Astrocyte (in vitro differentiated cells and primary cell): ENCODE measurements at regions not wholly inside any gene's neighbourhood (a gene's known extent, or its start where the extent isn't known, plus 50 kb on each side); places are given as distances from the start of the nearest gene placed in this dataset.
"Not testable (repeated sequence)": the region's sequence is repeated elsewhere in the genome, so short reads cannot be mapped to it uniquely, and the experiment has no call there.

Experiments
- DNase-seq: peaks from one replicate; pipeline ENCODE4 v3.0.0-alpha.2; 2010; ENCODE audit warnings: low read depth
- FAIRE-seq: peaks from 2 replicates; lab custom pipeline; 2011; peaks lifted over from hg19 to GRCh38; lab: Jason Lieb, UNC
- H2AFZ ChIP-seq: 2 replicates; pipeline ENCODE4 v1.6.0; 2012; ENCODE audit warnings: low read depth, low read length, inconsistent platforms
- H3K27ac ChIP-seq: 2 replicates; pipeline ENCODE4 v1.5.1; 2011; ENCODE audit warnings: low read depth, low read length, inconsistent platforms
- H3K27me3 ChIP-seq: 2 replicates; pipeline ENCODE4 v1.6.0; 2011; ENCODE audit warnings: low read length, inconsistent platforms; ENCODE audit not compliant: insufficient read depth
- H3K36me3 ChIP-seq: 2 replicates; pipeline ENCODE4 v1.5.1; 2011; ENCODE audit warnings: low read length, inconsistent platforms; ENCODE audit not compliant: insufficient read depth
- H3K4me1 ChIP-seq: 2 replicates; pipeline ENCODE4 v1.5.1; 2011; ENCODE audit warnings: low read length, inconsistent platforms; ENCODE audit not compliant: insufficient read depth
- H3K4me2 ChIP-seq: 2 replicates; pipeline ENCODE4 v1.6.0; 2012; ENCODE audit warnings: low read length, inconsistent platforms
- H3K4me3 ChIP-seq: 2 replicates; pipeline ENCODE4 v1.5.1; 2011; ENCODE audit warnings: low read depth, mild to moderate bottlenecking, low read length, inconsistent platforms; ENCODE audit not compliant: insufficient read depth
- H3K79me2 ChIP-seq: 2 replicates; pipeline ENCODE4 v1.6.0; 2012; ENCODE audit warnings: mild to moderate bottlenecking, low read length, inconsistent platforms; ENCODE audit not compliant: insufficient read depth
- H3K9ac ChIP-seq: 2 replicates; pipeline ENCODE4 v1.6.0; 2012; ENCODE audit warnings: mild to moderate bottlenecking, low read length, inconsistent platforms
- H3K9me3 ChIP-seq: 2 replicates; pipeline ENCODE4 v1.5.1; 2012; ENCODE audit warnings: low read depth, mild to moderate bottlenecking, low read length, inconsistent platforms; ENCODE audit not compliant: insufficient read depth
- H4K20me1 ChIP-seq: 2 replicates; pipeline ENCODE4 v1.6.0; 2012; ENCODE audit warnings: low read length, inconsistent platforms; ENCODE audit not compliant: insufficient read depth
- H3K27ac Mint-ChIP-seq: one replicate; pipeline ENCODE4 v1.8.0; 2021; ENCODE audit warnings: mild to moderate bottlenecking, mixed read lengths; ENCODE audit not compliant: unreplicated experiment
- H3K27me3 Mint-ChIP-seq: one replicate; pipeline ENCODE4 v1.8.0; 2021; ENCODE audit warnings: low read depth, mixed read lengths; ENCODE audit not compliant: unreplicated experiment
- H3K36me3 Mint-ChIP-seq: one replicate; pipeline ENCODE4 v1.8.0; 2021; ENCODE audit warnings: low read depth, mixed read lengths; ENCODE audit not compliant: unreplicated experiment
- H3K4me1 Mint-ChIP-seq: one replicate; pipeline ENCODE4 v1.8.0; 2021; ENCODE audit warnings: low read depth, mixed read lengths; ENCODE audit not compliant: unreplicated experiment
- H3K4me3 Mint-ChIP-seq: one replicate; pipeline ENCODE4 v1.8.0; 2021; ENCODE audit warnings: mild to moderate bottlenecking, moderate library complexity, mixed read lengths; ENCODE audit not compliant: unreplicated experiment
- H3K9me3 Mint-ChIP-seq: one replicate; pipeline ENCODE4 v1.8.0; 2021; ENCODE audit warnings: mild to moderate bottlenecking, mixed read lengths; ENCODE audit not compliant: unreplicated experiment
- EZH2 ChIP-seq: IDR thresholded peaks from 2 replicates; pipeline ENCODE4 v1.6.1; 2012; ENCODE audit warnings: mild to moderate bottlenecking, low read length, inconsistent platforms; ENCODE audit not compliant: insufficient read depth
- TF ChIP-seq, protein P1 (sequence below): IDR thresholded peaks from 2 replicates; pipeline ENCODE4 v1.5.1; 2011; ENCODE audit warnings: low read depth, mild to moderate bottlenecking, inconsistent platforms, low read length, moderate library complexity; ENCODE audit not compliant: insufficient read depth

DNA sequence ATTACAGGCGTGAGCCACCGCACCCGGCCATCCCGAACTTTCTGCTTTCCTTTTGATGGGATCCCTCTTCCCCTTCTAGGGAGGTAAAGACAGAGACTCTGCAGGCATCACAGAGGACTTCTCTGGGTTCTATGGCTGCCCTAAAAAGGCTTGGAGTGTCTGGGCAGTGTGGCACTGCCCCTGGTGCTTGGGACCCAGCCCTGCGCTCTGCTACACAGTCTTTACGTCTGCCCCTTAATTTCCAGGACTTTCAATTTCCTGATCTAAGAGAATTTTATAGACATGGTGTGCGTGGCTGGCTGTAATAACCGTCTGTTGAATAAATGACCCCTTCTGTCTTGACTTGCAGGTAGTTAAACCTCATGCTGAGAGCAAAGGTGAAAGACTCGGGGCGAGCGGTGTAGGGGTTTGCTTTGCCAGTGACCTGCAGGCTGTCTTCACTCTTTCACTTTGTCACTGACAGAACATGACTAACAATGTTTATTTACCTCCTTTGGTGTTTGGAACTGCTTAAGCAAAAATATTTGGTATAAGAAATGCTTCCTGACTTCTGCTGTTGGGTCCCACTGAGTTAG lies 110.9 kb upstream of the MAP1LC3B2 start:
- Histone ChIP-seq H3K4me1 (no peaks in the 10 kb centered on the region), H3K9me3 (no peaks in the 10 kb centered on the region), H3K4me2 (no peak overlapping the region), H3K36me3 (no peaks in the 10 kb centered on the region), H3K9ac (no peak overlapping the region), H4K20me1 (no peaks in the 10 kb centered on the region), H3K27me3 (no peaks in the 10 kb centered on the region), H3K27ac (no peak overlapping the region), H3K4me3 (no peak overlapping the region), H2AFZ (no peak overlapping the region), H3K79me2 (no peaks in the 10 kb centered on the region)
- Mint-ChIP-seq H3K27me3 (peaks cover 13% of the 10 kb centered on the region), H3K9me3 (no peaks in the 10 kb centered on the region), H3K4me1 (no peaks in the 10 kb centered on the region), H3K27ac (no peak overlapping the region), H3K36me3 (no peaks in the 10 kb centered on the region), H3K4me3 (no peak overlapping the region)
- no peak for TF ChIP-seq EZH2
- TF ChIP-seq, protein P1, sequence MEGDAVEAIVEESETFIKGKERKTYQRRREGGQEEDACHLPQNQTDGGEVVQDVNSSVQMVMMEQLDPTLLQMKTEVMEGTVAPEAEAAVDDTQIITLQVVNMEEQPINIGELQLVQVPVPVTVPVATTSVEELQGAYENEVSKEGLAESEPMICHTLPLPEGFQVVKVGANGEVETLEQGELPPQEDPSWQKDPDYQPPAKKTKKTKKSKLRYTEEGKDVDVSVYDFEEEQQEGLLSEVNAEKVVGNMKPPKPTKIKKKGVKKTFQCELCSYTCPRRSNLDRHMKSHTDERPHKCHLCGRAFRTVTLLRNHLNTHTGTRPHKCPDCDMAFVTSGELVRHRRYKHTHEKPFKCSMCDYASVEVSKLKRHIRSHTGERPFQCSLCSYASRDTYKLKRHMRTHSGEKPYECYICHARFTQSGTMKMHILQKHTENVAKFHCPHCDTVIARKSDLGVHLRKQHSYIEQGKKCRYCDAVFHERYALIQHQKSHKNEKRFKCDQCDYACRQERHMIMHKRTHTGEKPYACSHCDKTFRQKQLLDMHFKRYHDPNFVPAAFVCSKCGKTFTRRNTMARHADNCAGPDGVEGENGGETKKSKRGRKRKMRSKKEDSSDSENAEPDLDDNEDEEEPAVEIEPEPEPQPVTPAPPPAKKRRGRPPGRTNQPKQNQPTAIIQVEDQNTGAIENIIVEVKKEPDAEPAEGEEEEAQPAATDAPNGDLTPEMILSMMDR: no peak
- DNase-seq (no peak), FAIRE-seq (no peak)

DNA sequence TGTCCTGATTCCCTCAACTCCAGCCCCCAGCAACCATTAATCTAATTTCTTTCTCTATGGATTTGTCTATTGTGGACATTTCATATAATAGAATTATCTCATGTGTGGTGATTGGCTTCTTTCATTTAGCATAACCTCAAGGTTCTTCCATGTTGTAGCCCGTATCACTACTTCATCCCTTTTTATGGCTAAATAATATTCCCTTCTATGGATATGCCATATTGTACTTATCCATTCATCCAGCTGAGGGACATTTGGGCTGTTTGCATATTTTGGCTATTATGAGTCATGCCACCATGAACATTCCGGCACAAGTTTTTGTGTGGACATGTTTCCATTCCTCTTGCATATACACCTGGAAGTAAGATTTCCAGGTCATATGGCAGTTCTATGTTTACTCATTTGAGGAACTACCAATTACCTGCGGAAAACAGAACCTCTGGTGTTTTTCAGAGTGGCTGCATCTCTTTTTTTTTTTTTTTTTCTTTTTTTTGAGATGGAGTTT lies 108.7 kb upstream of the MAP1LC3B2 start:
- DNase-seq: no peak
- no peaks in the 10 kb centered on the region for H3K36me3 Mint-ChIP-seq
- Histone ChIP-seq H3K79me2 (no peaks in the 10 kb centered on the region), H3K4me2 (no peak overlapping the region), H4K20me1 (no peaks in the 10 kb centered on the region), H3K9me3 (no peaks in the 10 kb centered on the region), H3K4me3 (no peak overlapping the region), H2AFZ (no peak overlapping the region), H3K27me3 (no peaks in the 10 kb centered on the region), H3K27ac (no peak overlapping the region), H3K36me3 (no peaks in the 10 kb centered on the region), H3K9ac (no peak overlapping the region), H3K4me1 (peaks cover 10% of the 10 kb centered on the region)
- H3K27ac Mint-ChIP-seq: no peak overlapping the region
- peaks cover 8% of the 10 kb centered on the region for H3K4me1 Mint-ChIP-seq
- peaks cover 12% of the 10 kb centered on the region for H3K27me3 Mint-ChIP-seq
- TF ChIP-seq, protein P1: no peak
- no peak for TF ChIP-seq EZH2
- no peak overlapping the region for H3K4me3 Mint-ChIP-seq
- H3K9me3 Mint-ChIP-seq: no peaks in the 10 kb centered on the region
- FAIRE-seq: no peak

DNA sequence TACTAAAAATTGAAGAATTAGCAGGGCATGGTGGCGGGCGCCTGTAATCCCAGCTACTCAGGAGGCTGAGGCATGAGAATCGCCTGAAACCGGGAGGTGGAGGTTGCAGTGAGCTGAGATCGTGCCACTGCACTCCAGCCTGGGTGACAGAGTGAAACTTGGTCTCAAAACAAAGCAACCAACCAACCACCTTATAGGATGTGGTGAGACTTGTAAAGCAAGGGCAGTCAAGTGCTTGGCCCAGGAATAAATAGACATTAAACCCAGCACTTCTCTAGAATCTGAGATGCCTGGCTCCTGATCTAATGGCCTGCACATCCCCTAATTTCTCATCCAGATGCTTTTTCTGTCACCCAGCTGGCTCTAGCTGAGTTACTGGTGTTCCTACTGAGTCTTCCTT lies 106.2 kb upstream of the MAP1LC3B2 start:
- Mint-ChIP-seq H3K27ac (peak overlapping the region; percentile 15), H3K4me1 (peaks cover 22% of the 10 kb centered on the region)
- FAIRE-seq: not testable (repeated sequence)

More for the DNA sequence above, 106.2 kb upstream of the MAP1LC3B2 start:
- not testable (repeated sequence) for H3K36me3 Mint-ChIP-seq, H3K4me3 Mint-ChIP-seq, H3K9me3 ChIP-seq, H4K20me1 ChIP-seq, DNase-seq, H3K9me3 Mint-ChIP-seq, H3K79me2 ChIP-seq, H3K4me2 ChIP-seq, H3K27ac ChIP-seq, H3K36me3 ChIP-seq, H3K27me3 Mint-ChIP-seq, H3K4me3 ChIP-seq, H2AFZ ChIP-seq, H3K9ac ChIP-seq, H3K27me3 ChIP-seq
- H3K4me1 ChIP-seq: peaks cover 20% of the 10 kb centered on the region
